Lung (tissue), 11 donors: ENCODE measurements at regions not wholly inside any gene's neighbourhood (a gene's known extent, or its start where the extent isn't known, plus 50 kb on each side); places are given as distances from the start of the nearest gene placed in this dataset.

ENCODE experiments used
- ATAC-seq: fragments of 200-7000 bp; cut with Tn5 transposase; one replicate; pipeline ENCODE4 v1.9.1; 2020; ENCODE audit warnings: moderate number of reproducible peaks; ENCODE audit not compliant: insufficient read depth, low FRiP score
- DNase-seq, 3 donors: peaks; one replicate each; pipeline ENCODE4 v3.0.0-alpha.2; 2013 to 2017
- H3K27ac ChIP-seq, 2 donors: one replicate each; pipeline ENCODE4 v1.5.1; 2013; ENCODE audit warnings: mild to moderate bottlenecking in 2 of 2, moderate library complexity in 2 of 2, control low read depth in 1 of 2, inconsistent platforms in 1 of 2, low read depth in 1 of 2, low read length in 1 of 2
- H3K27me3 ChIP-seq, 3 donors: one replicate each; pipeline ENCODE4 v1.5.1; 2013; ENCODE audit warnings: low read length in 2 of 3; ENCODE audit not compliant: control insufficient read depth in 3 of 3, insufficient read depth in 3 of 3
- H3K36me3 ChIP-seq, 4 donors: one replicate each; pipeline ENCODE4 v1.5.1; 2013; ENCODE audit warnings: low read length in 4 of 4, mild to moderate bottlenecking in 1 of 4, moderate library complexity in 1 of 4; ENCODE audit not compliant: control insufficient read depth in 4 of 4, insufficient read depth in 4 of 4
- H3K4me1 ChIP-seq, 5 donors: one replicate each; pipeline ENCODE4 v1.5.1; 2013; ENCODE audit warnings: low read length in 5 of 5, mild to moderate bottlenecking in 2 of 5, moderate library complexity in 1 of 5; ENCODE audit not compliant: control insufficient read depth in 5 of 5, insufficient read depth in 5 of 5
- H3K4me3 ChIP-seq: one replicate; pipeline ENCODE4 v1.5.1; 2013; ENCODE audit warnings: mild to moderate bottlenecking, control low read depth, moderate library complexity
- H3K9ac ChIP-seq, 2 donors: one replicate each; pipeline ENCODE4 v1.5.1; 2013; ENCODE audit warnings: low read length in 2 of 2, control low read depth in 1 of 2; ENCODE audit not compliant: insufficient read depth in 1 of 2
- H3K9me3 ChIP-seq, 4 donors: one replicate each; pipeline ENCODE4 v1.5.1; 2013; ENCODE audit warnings: low read length in 3 of 4, mild to moderate bottlenecking in 1 of 4, moderate library complexity in 1 of 4; ENCODE audit not compliant: control insufficient read depth in 4 of 4, insufficient read depth in 3 of 4
- CTCF ChIP-seq: IDR thresholded peaks from 2 replicates; pipeline ENCODE4 v1.5.1; 2012; ENCODE audit warnings: mild to moderate bottlenecking; ENCODE audit errors: control extremely low read depth, extremely low read depth
- WGBS, 2 donors: extraction: QIAGEN DNeasy Blood & Tissue Kit; methylation state at CpG; one replicate each; pipeline ENCODE4 v1.1.7; 2013; 5-methylcytosine and 5-hydroxymethylcytosine counted together
- donor health status: control.
- donor health status: control.
- donor health status: Bipolar disorder and iron deficiency.
- donor health status: healthy.
- donor health status: DM: yes; HTN: yes; CAD: no.

- H3K4me3 ChIP-seq: no peak overlapping the region
- ATAC-seq (no peak), DNase-seq (no peak)
- H3K4me1 ChIP-seq: no peaks in the 10 kb centered on the region
- no peak overlapping the region for H3K27ac ChIP-seq
- 44 to 58% methylated on average over 2 of the region's 2 CpGs for WGBS, 2 donors
- H3K9ac ChIP-seq: no peak overlapping the region
- H3K9me3 ChIP-seq: no peaks in the 10 kb centered on the region
- H3K36me3 ChIP-seq: no peaks in the 10 kb centered on the region
- H3K27me3 ChIP-seq: peaks cover 0 to 2% (median 0%) of the 10 kb centered on the region in 3 donors
- no peak for TF ChIP-seq CTCF
Measured at GRCh38 chr5:156128026-156128425, 198.9 kb upstream of the SGCD start.

- H3K4me3 ChIP-seq: no peak overlapping the region
- no peak for TF ChIP-seq CTCF
- WGBS, 2 donors: 87 to 90% methylated on average over 3 of the region's 3 CpGs
Measured at GRCh38 chr5:156134216-156134615, 192.7 kb upstream of the SGCD start.

GRCh38 chr5:156135531-156135930, 191.4 kb upstream of the SGCD start:
- no peaks in the 10 kb centered on the region for H3K27me3 ChIP-seq
- 54 to 59% methylated on average over 1 of the region's 1 CpG for WGBS, 2 donors
- H3K9ac ChIP-seq: no peak overlapping the region
- H3K4me3 ChIP-seq: no peak overlapping the region
- no peaks in the 10 kb centered on the region for H3K9me3 ChIP-seq
- H3K27ac ChIP-seq: no peak overlapping the region
- DNase-seq (no peak), ATAC-seq (no peak)
- H3K36me3 ChIP-seq: no peaks in the 10 kb centered on the region
- no peaks in the 10 kb centered on the region for H3K4me1 ChIP-seq
- no peak for TF ChIP-seq CTCF

More at GRCh38 chr5:156134216-156134615, 192.7 kb upstream of the SGCD start:
- Histone ChIP-seq H3K4me1 (no peaks in the 10 kb centered on the region), H3K27ac (no peak overlapping the region), H3K36me3 (no peaks in the 10 kb centered on the region), H3K27me3 (no peaks in the 10 kb centered on the region), H3K9me3 (no peaks in the 10 kb centered on the region), H3K9ac (no peak overlapping the region)
- no peak for ATAC-seq
- DNase-seq: no peak

- H3K27me3 ChIP-seq: no peaks in the 10 kb centered on the region
- no peaks in the 10 kb centered on the region for H3K4me1 ChIP-seq
- H3K27ac ChIP-seq: no peak overlapping the region
- WGBS, 2 donors: 73 to 86% methylated on average over 5 of the region's 5 CpGs
- no peak overlapping the region for H3K4me3 ChIP-seq
- H3K9me3 ChIP-seq: peaks cover 0 to 5% (median 0%) of the 10 kb centered on the region in 4 donors
- no peak overlapping the region for H3K9ac ChIP-seq
- no peaks in the 10 kb centered on the region for H3K36me3 ChIP-seq
- TF ChIP-seq CTCF: no peak
- DNase-seq (no peak), ATAC-seq (no peak)
Measured at GRCh38 chr5:156137071-156137869, 189.7 kb upstream of the SGCD start.
